ENCODE measurements at regions not wholly inside any gene's neighbourhood (a gene's known extent, or its start where the extent isn't known, plus 50 kb on each side); places are given as distances from the start of the nearest gene placed in this dataset.

GRCh38 chr14:87450193-87450592 is 542.8 kb downstream of the GALC start:
- H3K4me3 ChIP-seq (ENCODE audit: low read length), result no peak overlapping the region
- H3K36me3 ChIP-seq (ENCODE audit: insufficient read depth, low read length), result no peaks in the 10 kb centered on the region
- H3K79me2 ChIP-seq (replicated peaks; ENCODE audit: insufficient read depth, low read length), result no peaks in the 10 kb centered on the region
- H3K4me2 ChIP-seq (ENCODE audit: low read length), result no peak overlapping the region
- no peak for TF ChIP-seq TAF1 (IDR thresholded peaks at IDR 0.05; ENCODE audit: low read depth)
- TF ChIP-seq EP300 (conservative IDR thresholded peaks at IDR 0.05; ENCODE audit: poor library complexity, severe bottlenecking), result no peak
- TF ChIP-seq POLR2AphosphoS5 (IDR thresholded peaks at IDR 0.05), result no peak
- TF ChIP-seq CTCF (IDR thresholded peaks at IDR 0.05; ENCODE audit: poor library complexity, severe bottlenecking), result no peak
- no peak for TF ChIP-seq RAD21 (conservative IDR thresholded peaks at IDR 0.05)
- no peak for TF ChIP-seq MXI1 (conservative IDR thresholded peaks at IDR 0.05; ENCODE audit: poor library complexity, severe bottlenecking)
- no peak for TF ChIP-seq EZH2 (IDR thresholded peaks at IDR 0.05; ENCODE audit: borderline replicate concordance, insufficient read depth, low read length, poor library complexity, severe bottlenecking)
- no peak for TF ChIP-seq SMC3 (conservative IDR thresholded peaks at IDR 0.05; ENCODE audit: poor library complexity)
- no peak for TF ChIP-seq REST (IDR thresholded peaks at IDR 0.05; ENCODE audit: borderline replicate concordance)
- H3K27me3 ChIP-seq (ENCODE audit: insufficient read depth, low read depth, low read length), result no peaks in the 10 kb centered on the region
- H3K9me2 ChIP-seq (ENCODE audit: insufficient read depth, low read length), result no peaks in the 10 kb centered on the region
- no peak overlapping the region for H2AFZ ChIP-seq (ENCODE audit: low read depth, low read length)
- H3K27ac ChIP-seq (ENCODE audit: low read length), result no peak overlapping the region
- H3F3A ChIP-seq (ENCODE audit: insufficient read depth, low read length, poor library complexity, severe bottlenecking), result no peaks in the 10 kb centered on the region
- no peaks in the 10 kb centered on the region for H3K9me3 ChIP-seq (ENCODE audit: low read length)
- no peak overlapping the region for H3K9ac ChIP-seq (ENCODE audit: low read length)
- H4K20me1 ChIP-seq (ENCODE audit: insufficient read depth), result no peaks in the 10 kb centered on the region

DNA sequence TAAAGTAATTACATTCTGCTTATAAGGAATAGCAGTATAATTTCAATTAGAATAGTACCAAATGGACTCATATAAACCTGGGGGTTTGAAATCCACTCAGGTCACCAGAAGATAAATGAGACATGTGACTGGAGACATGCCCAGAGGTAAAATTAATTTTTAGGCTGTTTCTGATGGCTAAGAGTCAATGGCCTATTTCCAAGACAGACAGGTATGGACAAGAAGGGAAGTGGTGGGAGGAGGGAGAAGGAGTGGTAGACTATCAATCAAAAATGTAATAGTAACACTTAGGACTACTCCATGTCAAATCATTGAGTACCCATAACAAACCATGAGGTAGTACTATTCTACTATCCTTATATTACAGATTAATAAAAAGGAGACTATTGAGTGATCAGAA is 544.0 kb downstream of the GALC start:
- Histone ChIP-seq H3K9ac (ENCODE audit: low read length) (no peak overlapping the region), H3K27ac (ENCODE audit: low read length) (no peak overlapping the region), H3K4me3 (ENCODE audit: low read length) (no peak overlapping the region), H3K9me3 (ENCODE audit: low read length) (no peaks in the 10 kb centered on the region), H3K36me3 (ENCODE audit: insufficient read depth, low read length) (no peaks in the 10 kb centered on the region), H3K27me3 (ENCODE audit: insufficient read depth, low read depth, low read length) (no peaks in the 10 kb centered on the region), H4K20me1 (ENCODE audit: insufficient read depth) (no peaks in the 10 kb centered on the region), H3K79me2 (replicated peaks; ENCODE audit: insufficient read depth, low read length) (no peaks in the 10 kb centered on the region), H2AFZ (ENCODE audit: low read depth, low read length) (no peak overlapping the region), H3K9me2 (ENCODE audit: insufficient read depth, low read length) (no peaks in the 10 kb centered on the region), H3K4me2 (ENCODE audit: low read length) (no peak overlapping the region), H3F3A (ENCODE audit: insufficient read depth, low read length, poor library complexity, severe bottlenecking) (no peaks in the 10 kb centered on the region)
- TF ChIP-seq POLR2AphosphoS5 (IDR thresholded peaks at IDR 0.05) (no peak), MXI1 (conservative IDR thresholded peaks at IDR 0.05; ENCODE audit: poor library complexity, severe bottlenecking) (no peak), EP300 (conservative IDR thresholded peaks at IDR 0.05; ENCODE audit: poor library complexity, severe bottlenecking) (no peak), CTCF (IDR thresholded peaks at IDR 0.05; ENCODE audit: poor library complexity, severe bottlenecking) (no peak), EZH2 (IDR thresholded peaks at IDR 0.05; ENCODE audit: borderline replicate concordance, insufficient read depth, low read length, poor library complexity, severe bottlenecking) (no peak), RAD21 (conservative IDR thresholded peaks at IDR 0.05) (no peak), REST (IDR thresholded peaks at IDR 0.05; ENCODE audit: borderline replicate concordance) (no peak), TAF1 (IDR thresholded peaks at IDR 0.05; ENCODE audit: low read depth) (no peak), SMC3 (conservative IDR thresholded peaks at IDR 0.05; ENCODE audit: poor library complexity) (no peak)
